ENCODE measurements at regions not wholly inside any gene's neighbourhood (a gene's known extent, or its start where the extent isn't known, plus 50 kb on each side); places are given as distances from the start of the nearest gene placed in this dataset.

GRCh38 chr20:12410783-12411182, 493.1 kb downstream of the BTBD3 start:
- no peak for TF ChIP-seq CTCF (IDR thresholded peaks at IDR 0.05; ENCODE audit: insufficient read depth, low read length, poor library complexity, severe bottlenecking)
- TF ChIP-seq EZH2phosphoT487 (conservative IDR thresholded peaks at IDR 0.05; ENCODE audit: low read length): no peak
